OCI-LY1 (cell line): ENCODE measurements at regions not wholly inside any gene's neighbourhood (a gene's known extent, or its start where the extent isn't known, plus 50 kb on each side); places are given as distances from the start of the nearest gene placed in this dataset.

ENCODE experiments used
- H2AFZ ChIP-seq: fragments of 200-600 bp; sonication (generic), shearing (Covaris generic); 2 replicates; pipeline ENCODE4 v1.6.0; 2014; ENCODE audit warnings: antibody characterized with exemption, mild to moderate bottlenecking, low read length
- H3F3A ChIP-seq: fragments of 200-600 bp; sonication (generic), shearing (Covaris generic); 2 replicates; pipeline ENCODE4 v1.6.0; 2014; ENCODE audit warnings: mild to moderate bottlenecking, antibody characterized with exemption, low read length, moderate library complexity; ENCODE audit not compliant: insufficient read depth
- H3K27ac ChIP-seq: fragments of 200-600 bp; sonication (generic); 2 replicates; pipeline ENCODE4 v1.5.1; 2014; ENCODE audit warnings: low read length, mixed run types, mild to moderate bottlenecking, low read depth; ENCODE audit not compliant: poor library complexity, severe bottlenecking
- H3K27me3 ChIP-seq: fragments of 200-600 bp; sonication (generic); 2 replicates; pipeline ENCODE4 v1.6.0; 2014; ENCODE audit warnings: antibody characterized with exemption, mild to moderate bottlenecking, low read length, moderate library complexity; ENCODE audit not compliant: insufficient read depth
- H3K36me3 ChIP-seq: fragments of 200-600 bp; sonication (generic); 2 replicates; pipeline ENCODE4 v1.6.1; 2014; ENCODE audit warnings: mild to moderate bottlenecking, antibody characterized with exemption, low read length, moderate library complexity, mixed read lengths; ENCODE audit not compliant: insufficient read depth
- H3K4me1 ChIP-seq: fragments of 200-600 bp; sonication (generic); 2 replicates; pipeline ENCODE4 v1.5.1; 2014; ENCODE audit warnings: mild to moderate bottlenecking, low read length, moderate library complexity; ENCODE audit not compliant: insufficient read depth, severe bottlenecking
- H3K4me2 ChIP-seq: fragments of 200-600 bp; sonication (generic), shearing (Covaris generic); 2 replicates; pipeline ENCODE4 v1.6.1; 2014; ENCODE audit warnings: low read length
- H3K4me3 ChIP-seq: fragments of 200-600 bp; sonication (generic); 2 replicates; pipeline ENCODE4 v1.5.1; 2014; ENCODE audit warnings: low read length, low read depth, mild to moderate bottlenecking, mixed read lengths; ENCODE audit not compliant: poor library complexity, severe bottlenecking
- H3K79me2 ChIP-seq: fragments of 200-600 bp; shearing (Covaris generic); 2 replicates; pipeline ENCODE4 v1.6.1; 2016; ENCODE audit warnings: mixed run types, low read length, mixed read lengths; ENCODE audit not compliant: insufficient read depth
- H3K9ac ChIP-seq: fragments of 200-600 bp; sonication (generic), shearing (Covaris generic); 2 replicates; pipeline ENCODE4 v1.6.1; 2014; ENCODE audit warnings: mild to moderate bottlenecking, low read length, mixed read lengths
- H3K9me2 ChIP-seq: fragments of 200-600 bp; sonication (generic), shearing (Covaris generic); 2 replicates; pipeline ENCODE4 v1.6.1; 2014; ENCODE audit warnings: low read depth, mild to moderate bottlenecking, low read length, mixed read lengths
- H3K9me3 ChIP-seq: fragments of 200-600 bp; shearing (Covaris generic); 2 replicates; pipeline ENCODE4 v1.6.1; 2014; ENCODE audit warnings: low read length, mixed read lengths
- H4K20me1 ChIP-seq: fragments of 200-600 bp; sonication (generic), shearing (Covaris generic); 2 replicates; pipeline ENCODE4 v1.6.0; 2016; ENCODE audit warnings: mild to moderate bottlenecking, low read length; ENCODE audit not compliant: insufficient read depth
- CTCF ChIP-seq: fragments of 200-600 bp; sonication (generic), shearing (Covaris generic); IDR thresholded peaks from 2 replicates; pipeline ENCODE4 v1.5.1; 2017; ENCODE audit warnings: mild to moderate bottlenecking, antibody characterized with exemption, low read length, moderate library complexity, mixed read lengths
- EZH2 ChIP-seq: fragments of 200-600 bp; sonication (generic), shearing (Covaris generic); IDR thresholded peaks from 2 replicates; pipeline ENCODE4 v1.8.0; 2017; ENCODE audit warnings: borderline replicate concordance, mixed run types, mild to moderate bottlenecking, antibody characterized with exemption, low read length, moderate library complexity, mixed read lengths

DNA sequence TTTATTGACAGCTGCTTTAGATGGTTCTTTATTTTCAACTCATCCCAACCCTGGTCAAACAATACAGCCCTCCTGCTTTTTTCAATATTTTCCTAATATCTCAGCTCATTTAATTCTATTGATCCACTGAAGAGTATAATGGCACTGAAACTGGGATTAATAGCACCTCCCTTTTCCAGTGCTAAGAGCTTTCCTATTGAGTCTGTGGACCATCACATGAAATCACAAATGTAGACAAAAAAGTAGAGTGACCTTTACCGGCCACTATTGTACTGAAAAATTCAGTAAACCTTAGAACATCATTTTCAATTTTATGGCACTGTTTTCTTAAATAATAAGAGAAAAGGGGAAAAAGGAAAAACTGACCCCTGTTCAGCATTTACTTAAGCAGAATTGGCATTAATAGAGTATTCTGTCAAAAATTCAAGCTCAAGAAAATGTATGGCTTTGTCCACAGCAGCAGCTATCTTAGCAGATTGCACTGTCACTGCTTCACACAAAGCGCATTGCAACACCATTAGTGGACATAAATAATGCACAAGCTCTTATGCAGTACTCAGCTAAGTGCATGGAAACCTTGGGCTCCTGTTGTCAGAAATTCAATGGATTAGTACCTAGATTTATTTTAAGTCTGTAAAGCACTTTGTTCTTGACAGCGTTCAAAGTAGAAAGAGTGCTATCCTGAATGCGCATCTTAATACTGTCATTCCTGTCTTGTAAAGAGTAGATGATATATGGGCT lies 851.0 kb upstream of the KLHL1 start:
- Histone ChIP-seq H3K4me1 (no peaks in the 10 kb centered on the region), H3K27ac (no peak overlapping the region), H3K4me3 (no peak overlapping the region), H3K9me3 (no peaks in the 10 kb centered on the region), H3F3A (no peaks in the 10 kb centered on the region), H3K36me3 (no peaks in the 10 kb centered on the region), H3K9me2 (no peaks in the 10 kb centered on the region), H3K27me3 (no peaks in the 10 kb centered on the region), H3K9ac (no peak overlapping the region), H2AFZ (no peak overlapping the region), H3K4me2 (no peak overlapping the region), H3K79me2 (no peaks in the 10 kb centered on the region), H4K20me1 (no peaks in the 10 kb centered on the region)
- no peak for TF ChIP-seq EZH2
- no peak for TF ChIP-seq CTCF

DNA sequence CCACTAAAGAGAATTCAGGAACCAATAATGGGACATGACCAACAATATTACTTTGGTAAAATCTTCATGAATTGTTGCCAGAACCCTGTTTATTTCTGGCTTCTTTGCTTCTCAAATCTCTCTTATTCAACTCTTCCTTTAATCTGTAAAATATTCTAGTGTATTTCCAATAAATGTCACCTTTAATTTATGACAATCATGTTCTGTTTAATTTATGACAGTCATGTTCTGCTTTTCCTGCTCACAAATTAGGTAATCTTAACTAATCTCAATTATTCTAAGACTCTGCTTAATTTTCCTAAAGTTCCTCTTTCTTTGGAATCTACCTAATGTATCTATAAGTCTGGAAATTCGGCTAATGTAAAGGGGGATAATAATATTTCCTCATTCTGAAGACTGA lies 847.6 kb upstream of the KLHL1 start:
- H3K9me3 ChIP-seq: no peaks in the 10 kb centered on the region
- H3K9ac ChIP-seq: no peak overlapping the region
- H3F3A ChIP-seq: no peaks in the 10 kb centered on the region

GRCh38 chr13:70950664-70951063 lies 842.4 kb upstream of the KLHL1 start:
- Histone ChIP-seq H3K9ac (no peak overlapping the region), H3K4me3 (no peak overlapping the region), H3K4me1 (no peaks in the 10 kb centered on the region), H3K27ac (no peak overlapping the region), H2AFZ (no peak overlapping the region), H3K79me2 (no peaks in the 10 kb centered on the region), H3K4me2 (no peak overlapping the region), H3K9me3 (no peaks in the 10 kb centered on the region), H4K20me1 (no peaks in the 10 kb centered on the region), H3K36me3 (no peaks in the 10 kb centered on the region), H3F3A (no peaks in the 10 kb centered on the region), H3K27me3 (no peaks in the 10 kb centered on the region), H3K9me2 (no peaks in the 10 kb centered on the region; the same call in 1 of the 2 replicates)
- TF ChIP-seq CTCF (no peak), EZH2 (no peak)

More for the DNA sequence above, 847.6 kb upstream of the KLHL1 start:
- Histone ChIP-seq H3K27ac (no peak overlapping the region), H3K79me2 (no peaks in the 10 kb centered on the region), H2AFZ (no peak overlapping the region), H3K4me2 (no peak overlapping the region), H3K4me1 (no peaks in the 10 kb centered on the region), H3K36me3 (no peaks in the 10 kb centered on the region), H3K9me2 (no peaks in the 10 kb centered on the region; the same call in 1 of the 2 replicates), H4K20me1 (no peaks in the 10 kb centered on the region), H3K27me3 (no peaks in the 10 kb centered on the region), H3K4me3 (no peak overlapping the region)
- TF ChIP-seq CTCF (no peak), EZH2 (no peak)
